Trophoblast cell (in vitro differentiated cells and primary cell): ENCODE measurements at regions not wholly inside any gene's neighbourhood (a gene's known extent, or its start where the extent isn't known, plus 50 kb on each side); places are given as distances from the start of the nearest gene placed in this dataset.

Experiments
- DNase-seq, 2 donors: peaks; one replicate each; pipeline ENCODE4 v3.0.0-alpha.2; 2016
- H2AFZ ChIP-seq: 2 replicates; pipeline ENCODE4 v1.6.1; 2013; ENCODE audit warnings: low read length, moderate library complexity, mild to moderate bottlenecking; ENCODE audit not compliant: insufficient read depth, poor library complexity
- H2AK5ac ChIP-seq: 2 replicates; pipeline ENCODE4 v1.6.1; 2013; ENCODE audit warnings: mild to moderate bottlenecking, low read length
- H2BK120ac ChIP-seq: 2 replicates; pipeline ENCODE4 v1.6.1; 2013; ENCODE audit warnings: low read length, mild to moderate bottlenecking, moderate library complexity; ENCODE audit not compliant: insufficient read depth, poor library complexity
- H2BK12ac ChIP-seq: 2 replicates; pipeline ENCODE4 v1.6.1; 2013; ENCODE audit warnings: mild to moderate bottlenecking, low read length, moderate library complexity
- H2BK5ac ChIP-seq: 2 replicates; pipeline ENCODE4 v1.6.1; 2013; ENCODE audit warnings: low read length, low read depth, moderate library complexity, mild to moderate bottlenecking; ENCODE audit not compliant: poor library complexity
- H3K14ac ChIP-seq: 2 replicates; pipeline ENCODE4 v1.6.1; 2013; ENCODE audit warnings: mild to moderate bottlenecking, low read length
- H3K18ac ChIP-seq: 2 replicates; pipeline ENCODE4 v1.6.1; 2013; ENCODE audit warnings: mild to moderate bottlenecking, low read length
- H3K23ac ChIP-seq: 2 replicates; pipeline ENCODE4 v1.6.1; 2013; ENCODE audit warnings: low read length
- H3K27ac ChIP-seq: 2 replicates; pipeline ENCODE4 v1.5.1; 2013; ENCODE audit warnings: low read depth, mild to moderate bottlenecking, inconsistent platforms, low read length, moderate library complexity
- H3K27me3 ChIP-seq: 2 replicates; pipeline ENCODE4 v1.6.1; 2013; ENCODE audit warnings: inconsistent platforms, mild to moderate bottlenecking, low read length, moderate library complexity; ENCODE audit not compliant: insufficient read depth
- H3K36me3 ChIP-seq, 2 experiments: 1 replicate in 1 of 2; 2 replicates in 1 of 2; pipeline ENCODE4 v1.6.1; 2013; ENCODE audit warnings: low read length in 2 of 2, mild to moderate bottlenecking in 2 of 2, moderate library complexity in 1 of 2; ENCODE audit not compliant: insufficient read depth in 2 of 2, control insufficient read depth in 1 of 2
- H3K4ac ChIP-seq: 2 replicates; pipeline ENCODE4 v1.6.1; 2013; ENCODE audit warnings: low read depth, mild to moderate bottlenecking, low read length, moderate library complexity
- H3K4me1 ChIP-seq, 2 experiments: 1 replicate in 1 of 2; 2 replicates in 1 of 2; pipeline ENCODE4 v1.6.1; 2013; ENCODE audit warnings: low read length in 2 of 2, mild to moderate bottlenecking in 2 of 2, moderate library complexity in 1 of 2; ENCODE audit not compliant: insufficient read depth in 2 of 2, control insufficient read depth in 1 of 2
- H3K4me2 ChIP-seq: 2 replicates; pipeline ENCODE4 v1.6.1; 2013; ENCODE audit warnings: inconsistent platforms, mild to moderate bottlenecking, low read length, moderate library complexity
- H3K4me3 ChIP-seq: 2 replicates; pipeline ENCODE4 v1.5.1; 2013; ENCODE audit warnings: mild to moderate bottlenecking, low read depth, low read length, inconsistent platforms
- H3K79me1 ChIP-seq: one replicate; pipeline ENCODE4 v1.6.1; 2013; ENCODE audit warnings: low read length
- H3K79me2 ChIP-seq: 2 replicates; pipeline ENCODE4 v1.6.1; 2013; ENCODE audit warnings: low read length, mild to moderate bottlenecking; ENCODE audit not compliant: control insufficient read depth, insufficient read depth, poor library complexity
- H3K9ac ChIP-seq: 2 replicates; pipeline ENCODE4 v1.6.1; 2013; ENCODE audit warnings: mild to moderate bottlenecking, low read length
- H3K9me3 ChIP-seq: 2 replicates; pipeline ENCODE4 v1.6.1; 2013; ENCODE audit warnings: low read depth, mild to moderate bottlenecking, control low read depth, inconsistent platforms, low read length; ENCODE audit not compliant: insufficient read depth
- H4K12ac ChIP-seq: 2 replicates; pipeline ENCODE4 v1.6.1; 2013; ENCODE audit warnings: low read depth, mild to moderate bottlenecking, low read length, moderate library complexity
- H4K8ac ChIP-seq: 2 replicates; pipeline ENCODE4 v1.6.1; 2013; ENCODE audit warnings: low read depth, mild to moderate bottlenecking, low read length, moderate library complexity
- H4K91ac ChIP-seq: one replicate; pipeline ENCODE4 v1.6.1; 2013; ENCODE audit warnings: low read depth, mild to moderate bottlenecking, low read length, moderate library complexity
- WGBS: extraction: QIAGEN DNeasy Blood & Tissue Kit; methylation state at CpG from one replicate; pipeline ENCODE4 v1.1.7; 2013; ENCODE audit warnings: missing lambda C conversion rate; ENCODE audit not compliant: insufficient read length, insufficient coverage; ENCODE audit errors: extremely low coverage; 5-methylcytosine and 5-hydroxymethylcytosine counted together

DNA sequence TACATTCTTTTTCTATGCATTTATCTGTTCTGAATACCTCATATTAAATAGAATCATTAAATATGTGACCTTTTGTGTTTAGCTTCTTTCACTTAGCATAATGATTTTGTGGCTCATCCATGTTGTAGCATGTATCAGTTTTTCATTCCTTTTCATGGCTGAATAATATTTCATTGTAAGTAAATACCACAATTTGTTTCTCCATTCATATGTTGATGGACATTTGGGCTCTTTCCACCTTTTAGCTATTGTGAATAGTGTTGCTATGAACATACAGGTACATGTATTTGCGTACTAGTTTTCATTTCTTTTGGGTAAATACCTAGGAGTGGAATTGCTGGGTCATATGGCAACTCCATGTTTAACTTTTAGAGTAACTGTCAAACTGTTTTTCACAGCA lies 85.1 kb downstream of the GNL3L start:
- H3K79me1 ChIP-seq = no peaks in the 10 kb centered on the region
- no peak overlapping the region for H2AK5ac ChIP-seq
- H3K27me3 ChIP-seq = no peaks in the 10 kb centered on the region
- H3K4ac ChIP-seq = no peak overlapping the region
- H4K91ac ChIP-seq = no peak overlapping the region
- no peaks in the 10 kb centered on the region for H3K36me3 ChIP-seq
- no peaks in the 10 kb centered on the region for H3K4me1 ChIP-seq
- no peak overlapping the region for H3K14ac ChIP-seq
- H3K18ac ChIP-seq = no peak overlapping the region
- H4K12ac ChIP-seq = no peak overlapping the region
- no peak overlapping the region for H2BK12ac ChIP-seq
- H2AFZ ChIP-seq = no peak overlapping the region
- H3K9me3 ChIP-seq = no peaks in the 10 kb centered on the region
- no peak overlapping the region for H3K4me2 ChIP-seq
- H3K27ac ChIP-seq = no peak overlapping the region
- no peak overlapping the region for H3K9ac ChIP-seq
- H3K23ac ChIP-seq = no peak overlapping the region
- WGBS = no CpG with 5 or more reads among the region's 1 CpG
- H2BK5ac ChIP-seq = no peak overlapping the region
- H2BK120ac ChIP-seq = no peak overlapping the region
- no peak for DNase-seq
- H4K8ac ChIP-seq = no peak overlapping the region
- no peaks in the 10 kb centered on the region for H3K79me2 ChIP-seq
- H3K4me3 ChIP-seq = no peak overlapping the region

GRCh38 chrX:54633641-54634040 lies 103.6 kb downstream of the GNL3L start:
- H3K9me3 ChIP-seq = no peaks in the 10 kb centered on the region
- DNase-seq = peak; percentile 32 to 68
- H2BK5ac ChIP-seq = peak overlapping the region; percentile 39
- peaks cover 0 to 5% of the 10 kb centered on the region in 2 experiments for H3K4me1 ChIP-seq
- H3K14ac ChIP-seq = peak overlapping the region; percentile 8
- peak overlapping the region; percentile 79 for H4K8ac ChIP-seq
- no CpG with 5 or more reads among the region's 3 CpGs for WGBS
- H3K18ac ChIP-seq = no peak overlapping the region
- H3K9ac ChIP-seq = no peak overlapping the region
- no peaks in the 10 kb centered on the region for H3K79me1 ChIP-seq
- H2BK12ac ChIP-seq = no peak overlapping the region
- H2BK120ac ChIP-seq = peak overlapping the region; percentile 66
- peak overlapping the region; percentile 2 for H4K91ac ChIP-seq
- no peak overlapping the region for H2AK5ac ChIP-seq
- no peak overlapping the region for H3K23ac ChIP-seq
- no peak overlapping the region for H3K4me2 ChIP-seq
- no peaks in the 10 kb centered on the region for H3K79me2 ChIP-seq
- H4K12ac ChIP-seq = no peak overlapping the region
- H2AFZ ChIP-seq = no peak overlapping the region
- H3K36me3 ChIP-seq = no peaks in the 10 kb centered on the region
- no peak overlapping the region for H3K4me3 ChIP-seq
- peak overlapping the region; percentile 66 for H3K27ac ChIP-seq
- no peak overlapping the region for H3K4ac ChIP-seq
- H3K27me3 ChIP-seq = no peaks in the 10 kb centered on the region

- Histone ChIP-seq H3K4me2 (no peak overlapping the region), H2BK5ac (no peak overlapping the region), H3K27ac (peak overlapping the region; percentile 96), H3K18ac (no peak overlapping the region), H3K4ac (no peak overlapping the region), H3K9me3 (no peaks in the 10 kb centered on the region), H4K91ac (no peak overlapping the region), H3K4me1 (peaks cover 0 to 5% of the 10 kb centered on the region in 2 experiments), H3K36me3 (no peaks in the 10 kb centered on the region), H4K12ac (no peak overlapping the region), H3K79me1 (peaks cover 3% of the 10 kb centered on the region), H3K27me3 (no peaks in the 10 kb centered on the region), H2BK12ac (no peak overlapping the region), H4K8ac (no peak overlapping the region), H2AK5ac (no peak overlapping the region), H3K14ac (no peak overlapping the region), H3K23ac (no peak overlapping the region), H3K9ac (no peak overlapping the region), H3K4me3 (no peak overlapping the region), H2BK120ac (no peak overlapping the region), H3K79me2 (peaks cover 2% of the 10 kb centered on the region), H2AFZ (no peak overlapping the region)
- WGBS = no CpG with 5 or more reads among the region's 3 CpGs
- no peak for DNase-seq
These were observed 109.0 kb downstream of the GNL3L start for GRCh38 chrX:54639018-54639345.

- peak overlapping the region; percentile 55 for H4K91ac ChIP-seq
- H4K12ac ChIP-seq = peak overlapping the region; percentile 59
- H3K27me3 ChIP-seq = no peaks in the 10 kb centered on the region
- no peak overlapping the region for H2BK12ac ChIP-seq
- no CpG with 5 or more reads among the region's 47 CpGs for WGBS
- no peaks in the 10 kb centered on the region for H3K9me3 ChIP-seq
- peak overlapping the region; percentile 45 for H3K18ac ChIP-seq
- DNase-seq = peak; percentile 90 to 91
- H2BK5ac ChIP-seq = peak overlapping the region; percentile 97
- H3K4me2 ChIP-seq = peak overlapping the region; percentile 69
- H2AK5ac ChIP-seq = no peak overlapping the region
- H3K9ac ChIP-seq = peak overlapping the region; percentile 96
- H3K79me2 ChIP-seq = peaks cover 2% of the 10 kb centered on the region
- H3K36me3 ChIP-seq = no peaks in the 10 kb centered on the region
- no peak overlapping the region for H3K14ac ChIP-seq
- peaks cover 0 to 5% of the 10 kb centered on the region in 2 experiments for H3K4me1 ChIP-seq
- peak overlapping the region; percentile 65 for H3K4me3 ChIP-seq
- H2BK120ac ChIP-seq = no peak overlapping the region
- H3K4ac ChIP-seq = no peak overlapping the region
- H4K8ac ChIP-seq = peak overlapping the region; percentile 82
- H3K27ac ChIP-seq = peak overlapping the region; percentile 96
- H2AFZ ChIP-seq = no peak overlapping the region
- no peak overlapping the region for H3K23ac ChIP-seq
- H3K79me1 ChIP-seq = peaks cover 3% of the 10 kb centered on the region
These were observed 109.5 kb downstream of the GNL3L start for GRCh38 chrX:54639346-54640102.
